Liver (tissue), 8 donors: ENCODE measurements at regions not wholly inside any gene's neighbourhood (a gene's known extent, or its start where the extent isn't known, plus 50 kb on each side); places are given as distances from the start of the nearest gene placed in this dataset.

Experiments used
- DNase-seq: peaks from one replicate; pipeline ENCODE4 v3.0.0-alpha.2; 2017; ENCODE audit warnings: low spot score
- H3K27ac ChIP-seq, 2 donors: one replicate each; pipeline ENCODE4 v1.7.0; 2013; ENCODE audit warnings: inconsistent platforms in 2 of 2, low read length in 2 of 2, control low read depth in 1 of 2, low read depth in 1 of 2, mild to moderate bottlenecking in 1 of 2
- H3K27me3 ChIP-seq, 4 donors: one replicate each; pipeline versions ENCODE4 v1.6.1 to v1.7.0; 2013; ENCODE audit warnings: low read length in 3 of 4, inconsistent platforms in 1 of 4, mild to moderate bottlenecking in 1 of 4, moderate library complexity in 1 of 4; ENCODE audit not compliant: control insufficient read depth in 4 of 4, insufficient read depth in 4 of 4
- H3K36me3 ChIP-seq, 4 donors: one replicate each; pipeline versions ENCODE4 v1.6.1 to v1.7.0; 2013; ENCODE audit warnings: low read length in 3 of 4, mild to moderate bottlenecking in 3 of 4, low read depth in 1 of 4, moderate library complexity in 1 of 4; ENCODE audit not compliant: control insufficient read depth in 4 of 4, insufficient read depth in 3 of 4
- H3K4me1 ChIP-seq, 4 donors: one replicate each; pipeline versions ENCODE4 v1.6.1 to v1.7.0; 2013; ENCODE audit warnings: low read length in 3 of 4, mild to moderate bottlenecking in 3 of 4, moderate library complexity in 1 of 4; ENCODE audit not compliant: control insufficient read depth in 4 of 4, insufficient read depth in 4 of 4
- H3K4me3 ChIP-seq, 3 donors: one replicate each; pipeline versions ENCODE4 v1.6.1 to v1.7.0; 2013; ENCODE audit warnings: low read length in 3 of 3, control low read depth in 1 of 3, low read depth in 1 of 3, mild to moderate bottlenecking in 1 of 3
- H3K9ac ChIP-seq, 2 donors: one replicate each; pipeline ENCODE4 v1.7.0; 2013; ENCODE audit warnings: low read length in 2 of 2, mild to moderate bottlenecking in 2 of 2, moderate library complexity in 2 of 2, control low read depth in 1 of 2, low read depth in 1 of 2
- H3K9me3 ChIP-seq, 4 donors: one replicate each; pipeline versions ENCODE4 v1.6.1 to v1.7.0; 2013; ENCODE audit warnings: low read length in 3 of 4; ENCODE audit not compliant: control insufficient read depth in 4 of 4
- ATF3 ChIP-seq: IDR thresholded peaks from 2 replicates; pipeline ENCODE4 v1.6.1; 2016; ENCODE audit warnings: antibody characterized with exemption
- CTCF ChIP-seq: fragments of 150-350 bp; IDR thresholded peaks from 2 replicates; pipeline ENCODE4 v1.5.1; 2017; ENCODE audit warnings: improper control_type of control experiment, low read depth, low read length; ENCODE audit not compliant: missing input control
- EGR1 ChIP-seq, 2 donors: IDR thresholded peaks; 2 replicates each; pipeline ENCODE4 v1.6.1; 2016 to 2018; ENCODE audit warnings: antibody characterized with exemption in 2 of 2, low read depth in 2 of 2
- FOXA2 ChIP-seq: IDR thresholded peaks from 2 replicates; pipeline ENCODE4 v1.6.1; 2016; ENCODE audit warnings: antibody characterized with exemption
- HNF4A ChIP-seq, 2 donors: conservative IDR thresholded peaks; 2 replicates each; pipeline ENCODE4 v1.6.1; 2016; ENCODE audit warnings: antibody characterized with exemption in 2 of 2, mild to moderate bottlenecking in 2 of 2
- HNF4G ChIP-seq: IDR thresholded peaks from 2 replicates; pipeline ENCODE4 v1.6.1; 2016; ENCODE audit warnings: antibody characterized with exemption
- JUND ChIP-seq, 2 donors: IDR thresholded peaks; 2 replicates each; pipeline ENCODE4 v1.6.1; 2016; ENCODE audit warnings: antibody characterized with exemption in 2 of 2
- MAX ChIP-seq: IDR thresholded peaks from 2 replicates; pipeline ENCODE4 v1.6.1; 2016; ENCODE audit warnings: antibody characterized with exemption
- NR2F2 ChIP-seq: IDR thresholded peaks from 2 replicates; pipeline ENCODE4 v1.6.1; 2016; ENCODE audit warnings: antibody characterized with exemption
- RAD21 ChIP-seq, 2 donors: IDR thresholded peaks; 2 replicates each; pipeline ENCODE4 v1.6.1; 2016; ENCODE audit warnings: antibody characterized with exemption in 2 of 2, mild to moderate bottlenecking in 2 of 2
- RXRA ChIP-seq, 2 donors: IDR thresholded peaks; 2 replicates each; pipeline ENCODE4 v1.6.1; 2017 to 2018; ENCODE audit warnings: antibody characterized with exemption in 2 of 2, mild to moderate bottlenecking in 1 of 2
- SP1 ChIP-seq: IDR thresholded peaks from 2 replicates; pipeline ENCODE4 v1.6.1; 2018; ENCODE audit warnings: antibody characterized with exemption, mild to moderate bottlenecking
- TAF1 ChIP-seq: conservative IDR thresholded peaks from 2 replicates; pipeline ENCODE4 v1.6.1; 2016; ENCODE audit warnings: antibody characterized with exemption, mild to moderate bottlenecking
- YY1 ChIP-seq: IDR thresholded peaks from 2 replicates; pipeline ENCODE4 v1.6.1; 2016; ENCODE audit warnings: antibody characterized with exemption, mild to moderate bottlenecking
- ZBTB33 ChIP-seq: IDR thresholded peaks from 2 replicates; pipeline ENCODE4 v1.6.1; 2016; ENCODE audit warnings: antibody characterized with exemption
- WGBS: extraction: QIAGEN DNeasy Blood & Tissue Kit; methylation state at CpG from one replicate; pipeline ENCODE4 v1.1.7; 2013; 5-methylcytosine and 5-hydroxymethylcytosine counted together
- TF ChIP-seq, protein P1 (sequence below): IDR thresholded peaks from 2 replicates; pipeline ENCODE4 v1.6.1; 2016; ENCODE audit warnings: antibody characterized with exemption, mild to moderate bottlenecking
- donor health status: healthy.
- donor health status: healthy.
- donor health status: healthy.
- donor health status: healthy.
- donor health status: healthy.

DNA sequence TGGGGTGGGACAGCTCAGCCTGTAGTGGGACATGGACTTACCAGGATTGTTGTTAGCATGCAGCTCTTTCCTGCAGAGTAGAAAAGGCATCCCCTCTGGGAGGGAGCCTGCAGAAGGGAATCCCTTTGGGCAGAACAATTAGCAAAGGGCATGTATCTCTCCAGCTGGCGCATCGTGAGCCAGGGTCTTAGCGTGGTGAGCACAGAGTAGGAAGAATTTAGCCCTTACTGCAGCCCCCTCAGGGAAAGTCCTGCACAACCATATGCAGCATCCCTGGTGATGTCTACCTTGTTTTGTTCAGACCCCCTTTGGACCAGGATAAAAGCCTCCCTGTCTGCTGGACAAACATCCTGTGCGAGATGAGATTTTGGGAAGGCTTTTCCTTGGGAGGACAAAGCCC lies 292.1 kb downstream of the SLC4A3 start:
- DNase-seq: peak; percentile 10
- Histone ChIP-seq H3K9me3 (no peaks in the 10 kb centered on the region), H3K36me3 (no peaks in the 10 kb centered on the region), H3K9ac (no peak overlapping the region), H3K27ac (no peak overlapping the region), H3K27me3 (peaks cover 0 to 3% (median 0%) of the 10 kb centered on the region in 4 donors), H3K4me3 (no peak overlapping the region), H3K4me1 (no peaks in the 10 kb centered on the region)
- TF ChIP-seq TAF1 (no peak), FOXA2 (no peak), ATF3 (no peak), CTCF (no peak), EGR1 (IDR thresholded peaks at IDR 0.05; ENCODE audit: low read depth in 2 of 2) (no peak), MAX (no peak), JUND (IDR thresholded peaks at IDR 0.05) (no peak), HNF4G (no peak), ZBTB33 (no peak), NR2F2 (no peak), HNF4A (conservative IDR thresholded peaks at IDR 0.05) (no peak), SP1 (no peak), RAD21 (IDR thresholded peaks at IDR 0.05) (no peak), RXRA (IDR thresholded peaks at IDR 0.05) (no peak)
- TF ChIP-seq, protein P1, sequence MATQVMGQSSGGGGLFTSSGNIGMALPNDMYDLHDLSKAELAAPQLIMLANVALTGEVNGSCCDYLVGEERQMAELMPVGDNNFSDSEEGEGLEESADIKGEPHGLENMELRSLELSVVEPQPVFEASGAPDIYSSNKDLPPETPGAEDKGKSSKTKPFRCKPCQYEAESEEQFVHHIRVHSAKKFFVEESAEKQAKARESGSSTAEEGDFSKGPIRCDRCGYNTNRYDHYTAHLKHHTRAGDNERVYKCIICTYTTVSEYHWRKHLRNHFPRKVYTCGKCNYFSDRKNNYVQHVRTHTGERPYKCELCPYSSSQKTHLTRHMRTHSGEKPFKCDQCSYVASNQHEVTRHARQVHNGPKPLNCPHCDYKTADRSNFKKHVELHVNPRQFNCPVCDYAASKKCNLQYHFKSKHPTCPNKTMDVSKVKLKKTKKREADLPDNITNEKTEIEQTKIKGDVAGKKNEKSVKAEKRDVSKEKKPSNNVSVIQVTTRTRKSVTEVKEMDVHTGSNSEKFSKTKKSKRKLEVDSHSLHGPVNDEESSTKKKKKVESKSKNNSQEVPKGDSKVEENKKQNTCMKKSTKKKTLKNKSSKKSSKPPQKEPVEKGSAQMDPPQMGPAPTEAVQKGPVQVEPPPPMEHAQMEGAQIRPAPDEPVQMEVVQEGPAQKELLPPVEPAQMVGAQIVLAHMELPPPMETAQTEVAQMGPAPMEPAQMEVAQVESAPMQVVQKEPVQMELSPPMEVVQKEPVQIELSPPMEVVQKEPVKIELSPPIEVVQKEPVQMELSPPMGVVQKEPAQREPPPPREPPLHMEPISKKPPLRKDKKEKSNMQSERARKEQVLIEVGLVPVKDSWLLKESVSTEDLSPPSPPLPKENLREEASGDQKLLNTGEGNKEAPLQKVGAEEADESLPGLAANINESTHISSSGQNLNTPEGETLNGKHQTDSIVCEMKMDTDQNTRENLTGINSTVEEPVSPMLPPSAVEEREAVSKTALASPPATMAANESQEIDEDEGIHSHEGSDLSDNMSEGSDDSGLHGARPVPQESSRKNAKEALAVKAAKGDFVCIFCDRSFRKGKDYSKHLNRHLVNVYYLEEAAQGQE: no peak
- WGBS: 80% methylated on average over 4 of the region's 4 CpGs

GRCh38 chr2:219929835-219930234 lies 302.4 kb downstream of the SLC4A3 start:
- 61% methylated on average over 5 of the region's 5 CpGs for WGBS

More at GRCh38 chr2:219929835-219930234, 302.4 kb downstream of the SLC4A3 start:
- H3K27me3 ChIP-seq: no peaks in the 10 kb centered on the region
- no peak overlapping the region for H3K4me3 ChIP-seq
- H3K9me3 ChIP-seq: no peaks in the 10 kb centered on the region
- H3K36me3 ChIP-seq: no peaks in the 10 kb centered on the region
- no peaks in the 10 kb centered on the region for H3K4me1 ChIP-seq
- H3K27ac ChIP-seq: no peak overlapping the region
- DNase-seq: no peak
- TF ChIP-seq FOXA2 (no peak), SP1 (no peak), TAF1 (no peak), HNF4G (no peak), YY1 (no peak)
- H3K9ac ChIP-seq: no peak overlapping the region
